HFFc6 (cell line): ENCODE measurements at regions not wholly inside any gene's neighbourhood (a gene's known extent, or its start where the extent isn't known, plus 50 kb on each side); places are given as distances from the start of the nearest gene placed in this dataset.

ENCODE experiments used
- DNase-seq: peaks from one replicate; pipeline ENCODE4 v3.0.0-alpha.2; 2018
- H3K27ac Mint-ChIP-seq: 2 replicates; pipeline ENCODE4 v1.8.0; 2020; ENCODE audit warnings: mild to moderate bottlenecking, mixed read lengths
- H3K27me3 Mint-ChIP-seq: 2 replicates; pipeline ENCODE4 v1.8.0; 2021; ENCODE audit warnings: mild to moderate bottlenecking, moderate library complexity, mixed read lengths; ENCODE audit not compliant: insufficient read depth
- H3K36me3 Mint-ChIP-seq: 2 replicates; pipeline ENCODE4 v1.8.0; 2021; ENCODE audit warnings: low read depth, mixed read lengths
- H3K4me1 Mint-ChIP-seq: 2 replicates; pipeline ENCODE4 v1.8.0; 2020; ENCODE audit warnings: low read depth, mixed read lengths
- H3K4me3 Mint-ChIP-seq: 2 replicates; pipeline ENCODE4 v1.8.0; 2020; ENCODE audit warnings: mild to moderate bottlenecking, moderate library complexity, mixed read lengths
- H3K9me3 Mint-ChIP-seq: 2 replicates; pipeline ENCODE4 v1.8.0; 2020; ENCODE audit warnings: mild to moderate bottlenecking, mixed read lengths
- TF ChIP-seq, protein P1 (sequence below): fragments of 200-600 bp; sonication (generic); IDR thresholded peaks from 2 replicates; pipeline ENCODE4 v1.5.0; 2021; ENCODE audit warnings: antibody characterized with exemption, mild to moderate bottlenecking

DNA sequence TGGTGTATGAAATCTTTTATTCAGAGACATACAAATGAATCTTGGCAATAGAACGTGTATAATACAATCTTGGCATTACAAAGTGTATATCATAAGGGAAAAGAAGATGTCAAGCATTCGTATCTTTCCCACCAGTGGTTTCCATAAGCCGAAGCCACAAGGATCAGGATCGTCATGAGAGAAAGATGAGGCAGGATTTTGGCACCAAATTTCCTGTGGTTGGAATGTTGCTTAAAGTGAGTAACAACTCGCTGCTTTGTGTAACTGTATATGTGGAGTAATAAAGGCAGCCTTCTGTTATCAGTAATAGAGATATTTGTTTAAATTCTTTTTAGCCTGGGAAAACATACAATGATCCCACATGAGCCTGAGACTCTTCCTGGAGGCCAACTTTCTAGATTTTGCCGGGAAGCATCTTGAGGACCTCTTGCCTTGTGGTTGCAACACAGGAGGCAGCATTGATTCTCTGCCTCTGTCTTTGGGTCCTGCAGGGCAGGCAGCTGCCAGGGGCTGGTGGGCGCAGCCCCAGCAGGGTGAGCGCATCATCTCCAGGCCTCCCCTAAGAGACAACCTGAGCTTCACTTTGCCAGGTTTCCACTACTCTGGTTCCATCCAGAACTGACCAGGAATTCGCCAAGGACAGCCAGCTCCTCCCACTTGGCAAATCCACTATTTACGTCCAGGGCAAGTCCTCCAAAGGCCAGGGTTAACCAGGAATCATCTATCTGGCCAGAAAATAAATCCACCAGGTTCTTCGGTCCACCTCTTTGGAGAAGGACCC lies 230.9 kb upstream of the SULF2 start:
- DNase-seq: no peak
- no peak overlapping the region for H3K27ac Mint-ChIP-seq

DNA sequence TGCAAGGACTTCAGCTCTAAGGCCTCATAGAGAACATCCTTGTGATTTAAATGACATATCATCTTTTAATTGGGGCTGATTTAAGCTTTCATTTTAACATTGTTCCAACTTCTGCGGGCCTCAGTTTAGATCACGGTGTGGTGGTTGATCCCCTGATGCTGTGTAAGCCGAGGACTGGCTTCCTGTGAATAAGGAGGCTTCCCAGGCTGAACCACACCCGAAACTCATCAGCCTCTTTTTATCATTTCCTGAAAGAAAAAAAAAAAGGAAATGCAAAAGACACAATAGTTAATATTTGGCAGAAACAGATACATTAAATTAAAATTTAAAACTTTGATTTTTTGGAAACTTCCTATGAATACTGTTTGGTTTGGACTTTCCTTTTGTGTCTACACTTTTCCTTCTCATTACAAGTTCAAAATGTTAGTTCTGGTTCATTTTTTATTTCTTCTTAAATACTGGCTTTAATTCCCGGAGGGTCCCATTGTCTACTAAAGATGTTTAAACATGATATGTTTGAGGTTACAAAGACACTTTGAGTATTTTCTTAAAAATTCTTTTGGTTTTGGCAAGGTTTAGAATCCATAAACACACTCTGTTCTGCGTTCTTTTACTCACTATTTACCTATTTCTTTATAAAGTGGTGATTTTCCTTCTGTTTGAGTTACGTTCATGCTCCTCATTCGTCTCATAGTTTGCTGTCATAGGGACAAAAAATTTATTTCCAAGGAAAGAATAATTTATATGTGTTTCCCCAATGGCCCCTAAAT lies 230.0 kb upstream of the SULF2 start:
- DNase-seq: no peak
- Mint-ChIP-seq H3K36me3 (peaks cover 11% of the 10 kb centered on the region), H3K9me3 (peaks cover 59% of the 10 kb centered on the region), H3K27ac (no peak overlapping the region), H3K27me3 (peaks cover 3% of the 10 kb centered on the region; the same call in 1 of the 2 replicates), H3K4me1 (no peaks in the 10 kb centered on the region), H3K4me3 (no peak overlapping the region)
- TF ChIP-seq, protein P1, sequence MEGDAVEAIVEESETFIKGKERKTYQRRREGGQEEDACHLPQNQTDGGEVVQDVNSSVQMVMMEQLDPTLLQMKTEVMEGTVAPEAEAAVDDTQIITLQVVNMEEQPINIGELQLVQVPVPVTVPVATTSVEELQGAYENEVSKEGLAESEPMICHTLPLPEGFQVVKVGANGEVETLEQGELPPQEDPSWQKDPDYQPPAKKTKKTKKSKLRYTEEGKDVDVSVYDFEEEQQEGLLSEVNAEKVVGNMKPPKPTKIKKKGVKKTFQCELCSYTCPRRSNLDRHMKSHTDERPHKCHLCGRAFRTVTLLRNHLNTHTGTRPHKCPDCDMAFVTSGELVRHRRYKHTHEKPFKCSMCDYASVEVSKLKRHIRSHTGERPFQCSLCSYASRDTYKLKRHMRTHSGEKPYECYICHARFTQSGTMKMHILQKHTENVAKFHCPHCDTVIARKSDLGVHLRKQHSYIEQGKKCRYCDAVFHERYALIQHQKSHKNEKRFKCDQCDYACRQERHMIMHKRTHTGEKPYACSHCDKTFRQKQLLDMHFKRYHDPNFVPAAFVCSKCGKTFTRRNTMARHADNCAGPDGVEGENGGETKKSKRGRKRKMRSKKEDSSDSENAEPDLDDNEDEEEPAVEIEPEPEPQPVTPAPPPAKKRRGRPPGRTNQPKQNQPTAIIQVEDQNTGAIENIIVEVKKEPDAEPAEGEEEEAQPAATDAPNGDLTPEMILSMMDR: no peak

More for the DNA sequence above, 230.9 kb upstream of the SULF2 start:
- H3K4me1 Mint-ChIP-seq: no peaks in the 10 kb centered on the region
- peaks cover 62% of the 10 kb centered on the region for H3K9me3 Mint-ChIP-seq
- no peak overlapping the region for H3K4me3 Mint-ChIP-seq
- peaks cover 13% of the 10 kb centered on the region for H3K36me3 Mint-ChIP-seq
- peaks cover 3% of the 10 kb centered on the region; the same call in 1 of the 2 replicates for H3K27me3 Mint-ChIP-seq
- TF ChIP-seq, protein P1: no peak

DNA sequence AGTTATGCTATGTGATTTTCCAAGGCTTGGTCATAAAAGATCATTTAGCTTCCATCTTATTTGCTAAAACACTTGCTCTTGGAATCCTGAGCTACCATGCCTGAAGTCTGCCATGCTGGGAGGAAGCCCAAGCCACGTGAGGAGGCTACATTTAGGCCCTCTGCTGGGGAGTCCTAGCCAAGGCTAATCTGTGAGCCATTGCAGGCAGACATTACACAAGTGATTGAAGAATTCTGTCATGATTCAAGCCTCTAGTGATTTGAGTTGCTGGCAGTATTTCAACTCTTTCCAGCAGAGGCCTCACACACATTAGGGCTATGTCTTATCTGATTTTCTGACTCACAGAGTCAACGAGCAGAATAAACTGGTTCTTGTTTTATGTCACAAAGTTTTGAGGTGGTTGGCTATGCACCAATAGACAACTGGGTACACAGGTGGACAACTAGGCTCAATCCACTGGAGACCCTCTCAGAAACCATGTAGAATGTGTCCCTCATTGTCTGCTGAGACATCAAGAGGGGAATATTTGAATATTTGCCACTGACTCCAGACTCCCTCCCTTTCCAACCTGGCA lies 227.2 kb upstream of the SULF2 start:
- no peak overlapping the region for H3K27ac Mint-ChIP-seq
- TF ChIP-seq, protein P1: no peak
- no peak overlapping the region for H3K4me3 Mint-ChIP-seq
- DNase-seq: no peak
- peaks cover 3% of the 10 kb centered on the region; the same call in 1 of the 2 replicates for H3K27me3 Mint-ChIP-seq
- no peaks in the 10 kb centered on the region for H3K4me1 Mint-ChIP-seq
- H3K9me3 Mint-ChIP-seq: peaks cover 37% of the 10 kb centered on the region
- no peaks in the 10 kb centered on the region for H3K36me3 Mint-ChIP-seq

DNA sequence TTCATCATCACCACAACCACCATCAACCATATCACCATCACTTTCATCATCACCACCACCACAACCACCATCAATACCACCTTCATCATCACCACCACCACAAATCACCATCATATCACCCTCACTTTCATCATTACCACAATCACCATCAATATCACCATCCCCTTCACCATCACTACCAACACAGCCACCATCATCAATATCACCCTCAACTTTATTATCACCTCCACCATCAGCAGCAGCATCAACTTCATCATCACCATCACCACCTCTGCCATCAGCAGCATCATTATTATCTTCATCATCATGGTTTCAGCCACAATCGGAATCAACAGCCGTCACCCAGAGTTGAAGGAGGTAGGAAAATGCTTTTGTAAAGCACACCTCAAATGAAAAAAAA lies 225.7 kb upstream of the SULF2 start:
- H3K9me3 Mint-ChIP-seq: peaks cover 40% of the 10 kb centered on the region
- no peak overlapping the region for H3K27ac Mint-ChIP-seq
- H3K27me3 Mint-ChIP-seq: peaks cover 3% of the 10 kb centered on the region; the same call in 1 of the 2 replicates
- TF ChIP-seq, protein P1: no peak
- H3K4me3 Mint-ChIP-seq: no peak overlapping the region
- no peaks in the 10 kb centered on the region for H3K36me3 Mint-ChIP-seq
- no peak for DNase-seq
- H3K4me1 Mint-ChIP-seq: no peaks in the 10 kb centered on the region

DNA sequence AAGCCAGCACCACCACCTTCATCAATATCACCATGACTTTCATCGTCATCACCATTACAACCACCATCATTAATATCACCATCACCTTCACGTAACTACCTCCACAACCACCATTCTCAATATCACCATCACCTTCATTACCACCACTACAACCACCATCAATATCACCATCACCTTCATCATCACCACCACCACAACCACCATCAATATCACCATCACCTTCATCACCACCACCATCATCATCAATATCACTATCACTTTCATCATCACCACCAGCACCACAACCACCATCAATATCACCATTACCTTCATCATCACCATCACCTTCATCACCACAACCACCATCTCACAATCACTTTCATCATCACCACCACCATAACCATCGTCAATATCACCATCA lies 225.3 kb upstream of the SULF2 start:
- Mint-ChIP-seq H3K36me3 (no peaks in the 10 kb centered on the region), H3K9me3 (peaks cover 38% of the 10 kb centered on the region), H3K27me3 (peaks cover 3% of the 10 kb centered on the region; the same call in 1 of the 2 replicates), H3K4me1 (no peaks in the 10 kb centered on the region), H3K4me3 (no peak overlapping the region), H3K27ac (no peak overlapping the region)
- DNase-seq: no peak
- TF ChIP-seq, protein P1: no peak
